ENCODE measurements at regions not wholly inside any gene's neighbourhood (a gene's known extent, or its start where the extent isn't known, plus 50 kb on each side); places are given as distances from the start of the nearest gene placed in this dataset.

DNA sequence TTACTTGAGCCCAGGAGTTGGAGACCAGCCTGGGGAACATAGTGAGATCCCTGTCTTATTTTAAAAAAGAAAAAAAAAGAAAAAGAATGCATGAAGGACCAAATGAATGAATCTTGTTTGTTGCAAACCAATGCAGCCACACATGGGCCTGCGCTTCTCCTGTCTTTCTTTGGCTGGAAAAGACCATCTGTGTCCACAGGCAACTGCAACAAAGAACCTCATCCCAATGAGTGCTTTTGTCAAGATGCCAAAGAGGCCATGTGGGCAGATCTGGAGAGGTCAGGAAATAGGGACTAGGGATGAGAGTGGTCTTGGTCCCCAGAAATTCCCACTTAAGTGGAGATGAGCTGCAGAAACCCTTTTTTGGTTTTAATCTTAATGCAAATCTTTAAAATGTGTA, 49.8 kb upstream of the DUSP5 start:
- Histone ChIP-seq H3K9ac (peak overlapping the region; percentile 31; the same call in 1 of the 2 replicates), H3K27ac (peak overlapping the region; percentile 82)

More for the DNA sequence above, 49.8 kb upstream of the DUSP5 start:
- no peaks in the 10 kb centered on the region for H4K20me1 ChIP-seq (ENCODE audit: insufficient read depth)
- peaks cover 72% of the 10 kb centered on the region for H3K4me1 ChIP-seq (ENCODE audit: low read depth, poor library complexity, severe bottlenecking)
- H3K4me3 ChIP-seq (IDR thresholded peaks at IDR 0.05; ENCODE audit: insufficient read depth, low read depth, low read length) = no peak overlapping the region
- peak overlapping the region; percentile 25; the same call in 1 of the 2 replicates for H2AFZ ChIP-seq (ENCODE audit: low read depth)
- no peaks in the 10 kb centered on the region for H3K36me3 ChIP-seq (ENCODE audit: insufficient read depth)
- peak overlapping the region; percentile 51 for H3K4me2 ChIP-seq
- TF ChIP-seq, protein P1, sequence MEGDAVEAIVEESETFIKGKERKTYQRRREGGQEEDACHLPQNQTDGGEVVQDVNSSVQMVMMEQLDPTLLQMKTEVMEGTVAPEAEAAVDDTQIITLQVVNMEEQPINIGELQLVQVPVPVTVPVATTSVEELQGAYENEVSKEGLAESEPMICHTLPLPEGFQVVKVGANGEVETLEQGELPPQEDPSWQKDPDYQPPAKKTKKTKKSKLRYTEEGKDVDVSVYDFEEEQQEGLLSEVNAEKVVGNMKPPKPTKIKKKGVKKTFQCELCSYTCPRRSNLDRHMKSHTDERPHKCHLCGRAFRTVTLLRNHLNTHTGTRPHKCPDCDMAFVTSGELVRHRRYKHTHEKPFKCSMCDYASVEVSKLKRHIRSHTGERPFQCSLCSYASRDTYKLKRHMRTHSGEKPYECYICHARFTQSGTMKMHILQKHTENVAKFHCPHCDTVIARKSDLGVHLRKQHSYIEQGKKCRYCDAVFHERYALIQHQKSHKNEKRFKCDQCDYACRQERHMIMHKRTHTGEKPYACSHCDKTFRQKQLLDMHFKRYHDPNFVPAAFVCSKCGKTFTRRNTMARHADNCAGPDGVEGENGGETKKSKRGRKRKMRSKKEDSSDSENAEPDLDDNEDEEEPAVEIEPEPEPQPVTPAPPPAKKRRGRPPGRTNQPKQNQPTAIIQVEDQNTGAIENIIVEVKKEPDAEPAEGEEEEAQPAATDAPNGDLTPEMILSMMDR (conservative IDR thresholded peaks at IDR 0.05; ENCODE audit: low read depth, low read length) = no peak
- no peaks in the 10 kb centered on the region for H3K79me2 ChIP-seq (ENCODE audit: insufficient read depth, low read depth)
- no peaks in the 10 kb centered on the region for H3K27me3 ChIP-seq (ENCODE audit: insufficient read depth, low read depth)
